Heart right ventricle (tissue), 16 donors: ENCODE measurements at regions not wholly inside any gene's neighbourhood (a gene's known extent, or its start where the extent isn't known, plus 50 kb on each side); places are given as distances from the start of the nearest gene placed in this dataset.

Source experiments
- ATAC-seq, 8 donors: fragments of 200-7000 bp; cut with Tn5 transposase; one replicate each; pipeline ENCODE4 v1.9.1; 2020; ENCODE audit warnings: mild to moderate bottlenecking in 8 of 8, moderate library complexity in 8 of 8, moderate number of reproducible peaks in 1 of 8
- DNase-seq, 2 donors: peaks; one replicate each; pipeline ENCODE4 v3.0.0-alpha.2; 2020
- H3K27ac ChIP-seq, 10 donors: fragments of 200-600 bp; sonication (generic) in 2 of 10; one replicate each; pipeline versions ENCODE4 v1.5.0 to v1.8.0; 2020 to 2022; ENCODE audit warnings: mild to moderate bottlenecking in 3 of 10
- H3K27me3 ChIP-seq, 7 donors: fragments of 200-600 bp; one replicate each; pipeline ENCODE4 v1.8.0; 2021 to 2022; ENCODE audit warnings: mild to moderate bottlenecking in 2 of 7
- H3K36me3 ChIP-seq, 9 donors: fragments of 200-600 bp; sonication (generic) in 1 of 9; one replicate each; pipeline versions ENCODE4 v1.5.0 to v1.8.0; 2020 to 2022; ENCODE audit warnings: mild to moderate bottlenecking in 2 of 9
- H3K4me1 ChIP-seq, 9 donors: fragments of 200-600 bp; sonication (generic) in 1 of 9; one replicate each; pipeline versions ENCODE4 v1.5.0 to v1.8.0; 2020 to 2022; ENCODE audit warnings: mild to moderate bottlenecking in 4 of 9
- H3K4me3 ChIP-seq, 10 donors: fragments of 200-600 bp; sonication (generic) in 2 of 10; one replicate each; pipeline versions ENCODE4 v1.5.0 to v1.8.0; 2020 to 2022; ENCODE audit warnings: mild to moderate bottlenecking in 7 of 10, moderate library complexity in 2 of 10
- H3K9me3 ChIP-seq, 11 donors: fragments of 200-600 bp in 10 of 11; sonication (generic) in 2 of 11; one replicate each; pipeline versions ENCODE4 v1.5.0 to v1.8.0; 2013 to 2022; ENCODE audit warnings: mild to moderate bottlenecking in 2 of 11, control low read depth in 1 of 11, moderate library complexity in 1 of 11
- CTCF ChIP-seq, 9 donors: fragments of 200-600 bp; sonication (generic) in 2 of 9; IDR thresholded peaks; one replicate each; pipeline versions ENCODE4 v1.5.0 to v1.8.0; 2021 to 2022; ENCODE audit warnings: antibody characterized with exemption in 9 of 9, mild to moderate bottlenecking in 5 of 9, moderate library complexity in 1 of 9
- WGBS, 2 donors: extraction: QIAGEN DNeasy Blood & Tissue Kit; methylation state at CpG; one replicate each; pipeline ENCODE4 v1.1.7; 2013; ENCODE audit warnings: inconsistent platforms in 1 of 2; 5-methylcytosine and 5-hydroxymethylcytosine counted together
- intact Hi-C, 10 donors: fragments of 100-400 bp; cut with DNase I; formaldehyde crosslinking; loops; one replicate each; pipeline versions ENCODE4 v1.11.1 to v1.14.2; 2022
- donor health status: Arrhythmogenic right ventricular cardiomyopathy.
- donor health status: ischemic (EF 13 %, LVEDD 7.1; RV severe dilation, severe dysfunction).
- donor health status: healthy with polysubstance abuse.
- donor health status: DM: no; HTN: yes; CAD: no.
- donor health status: DM: no; HTN: no; CAD: no.
- donor health status: ischemic (EF 25% LVEDD 6.9; RV normal size, moderate dysfunction).
- donor health status: ischemic (EF 25% LVEDD 5.7; RV mildly dilated, moderate dysfunction).
- donor health status: healthy.
- donor health status: DM: yes; HTN: yes; CAD: no.
- donor health status: Ischemic cardiomyopathy.
- donor health status: ischemic (EF 35%, LVEDD 5.7; RV mildly dilated, moderate dysfunction).
- donor health status: nonischemic (EF 11% LVEDD 7.7; RV severe dilation, severe dysfunction).
- donor health status: DM: yes; HTN: yes; CAD: no.
- donor health status: PGD.
- donor health status: ischemic (EF 29% LVEDD 5.4; RV normal size, mild dysfunction).
- donor health status: nonischemic (EF 23%, LVEDD 6.1; RV moderate dilation, normal function).

- no peak for DNase-seq
- Histone ChIP-seq H3K4me3 (no peak overlapping the region), H3K36me3 (no peaks in the 10 kb centered on the region), H3K27ac (peak overlapping the region in 1 of 10 donors; percentile 58), H3K9me3 (no peaks in the 10 kb centered on the region), H3K4me1 (peaks cover 0 to 45% (median 15%) of the 10 kb centered on the region in 9 donors), H3K27me3 (no peaks in the 10 kb centered on the region)
- intact Hi-C loops, result loop anchor here in 5 of 10 donors (2.0 to 10.0 kb wide), 4 partner anchors 265 to 667 kb away; partner anchors contain the start of gene SNX13 (in 1 of the 5)
- peak in 7 of 8 donors; percentile 26 to 64 (median 35) for ATAC-seq
- no peak for TF ChIP-seq CTCF (IDR thresholded peaks at IDR 0.05)
- 23 to 25% methylated on average over 6 of the region's 6 CpGs for WGBS, 2 donors
Observed at GRCh38 chr7:17680026-17680425, 260.3 kb downstream of the SNX13 start.

- Histone ChIP-seq H3K36me3 (no peaks in the 10 kb centered on the region), H3K4me3 (no peak overlapping the region), H3K27me3 (no peaks in the 10 kb centered on the region), H3K4me1 (peaks cover 0 to 46% (median 15%) of the 10 kb centered on the region in 9 donors), H3K9me3 (no peaks in the 10 kb centered on the region), H3K27ac (peak overlapping the region in 1 of 10 donors; percentile 58)
- DNase-seq (no peak), ATAC-seq (peak in 3 of 8 donors; percentile 36 to 43 (median 36))
- intact Hi-C loops, result loop anchor here in 5 of 10 donors (2.0 to 10.0 kb wide), 4 partner anchors 264 to 666 kb away; partner anchors contain the start of gene SNX13 (in 1 of the 5)
- peak; percentile 33 to 77 (median 63) for TF ChIP-seq CTCF (IDR thresholded peaks at IDR 0.05)
- WGBS, 2 donors, result 30 to 35% methylated on average over 5 of the region's 5 CpGs
Observed at GRCh38 chr7:17680943-17681351, 259.3 kb downstream of the SNX13 start.

- DNase-seq, result no peak
- TF ChIP-seq CTCF (IDR thresholded peaks at IDR 0.05), result no peak
- no peaks in the 10 kb centered on the region for H3K36me3 ChIP-seq
- intact Hi-C loops, result loop anchor here in 5 of 10 donors (2.0 to 10.0 kb wide), 4 partner anchors 263 to 665 kb away; partner anchors contain the start of gene SNX13 (in 1 of the 5)
- no peaks in the 10 kb centered on the region for H3K27me3 ChIP-seq
- H3K27ac ChIP-seq, result no peak overlapping the region
- H3K9me3 ChIP-seq, result no peaks in the 10 kb centered on the region
- 79 to 85% methylated on average over 4 of the region's 4 CpGs for WGBS, 2 donors
- no peak overlapping the region for H3K4me3 ChIP-seq
- H3K4me1 ChIP-seq, result peaks cover 0 to 46% (median 15%) of the 10 kb centered on the region in 9 donors
- ATAC-seq, result no peak
Observed at GRCh38 chr7:17681965-17682364, 258.3 kb downstream of the SNX13 start.

- ATAC-seq (no peak), DNase-seq (no peak)
- Histone ChIP-seq H3K36me3 (no peaks in the 10 kb centered on the region), H3K27me3 (no peaks in the 10 kb centered on the region), H3K4me1 (peaks cover 0 to 46% (median 15%) of the 10 kb centered on the region in 9 donors), H3K4me3 (no peak overlapping the region), H3K9me3 (peaks cover 0 to 1% (median 0%) of the 10 kb centered on the region in 11 donors), H3K27ac (no peak overlapping the region)
- no peak for TF ChIP-seq CTCF (IDR thresholded peaks at IDR 0.05)
- intact Hi-C loops, result loop anchor here in 4 of 10 donors (5.0 to 10.0 kb wide), 3 partner anchors 262 to 665 kb away; partner anchors contain the start of gene SNX13 (in 1 of the 4)
- WGBS, 2 donors, result 78 to 82% methylated on average over 3 of the region's 3 CpGs
Observed at GRCh38 chr7:17682586-17682985, 257.7 kb downstream of the SNX13 start.
